GM19463 (cell line): ENCODE measurements at regions not wholly inside any gene's neighbourhood (a gene's known extent, or its start where the extent isn't known, plus 50 kb on each side); places are given as distances from the start of the nearest gene placed in this dataset.
"Not testable (repeated sequence)": the region's sequence is repeated elsewhere in the genome, so short reads cannot be mapped to it uniquely, and the experiment has no call there.

ENCODE experiments used
- ATAC-seq: cut with Tn5 transposase; IDR thresholded peaks from one replicate; pipeline ENCODE4 v1.9.1; 2021; ENCODE audit warnings: mild to moderate bottlenecking, moderate library complexity; ENCODE audit not compliant: unreplicated experiment

DNA sequence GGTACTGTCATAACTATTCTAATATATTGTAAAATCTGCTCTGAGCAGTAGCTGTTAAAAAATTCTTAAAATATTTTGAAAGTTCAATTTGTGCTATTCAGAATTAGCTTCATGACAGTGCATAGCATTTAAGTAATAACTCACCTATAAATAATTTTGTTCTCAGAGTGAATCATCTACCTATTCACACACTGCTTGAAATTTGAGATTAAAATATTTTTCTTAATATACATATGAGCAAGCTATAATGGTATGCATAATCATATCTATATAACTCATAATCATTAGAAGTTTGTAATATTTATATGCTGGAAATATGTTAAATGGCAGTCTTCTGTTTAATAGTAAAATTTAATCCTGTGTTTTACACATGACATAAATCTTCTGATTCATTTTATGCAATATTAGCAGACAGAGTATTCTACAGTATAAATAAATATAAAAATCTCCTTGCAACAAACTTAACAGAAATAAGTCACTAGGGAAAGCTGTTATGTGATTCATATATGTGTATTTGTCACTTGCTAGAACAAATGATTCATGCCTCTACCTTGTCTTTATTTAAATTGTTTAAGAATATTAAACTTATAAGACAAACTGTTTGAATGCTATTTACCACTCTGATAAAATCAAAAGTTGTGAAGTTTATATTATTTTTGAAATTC, 710.8 kb downstream of the PLOD2 start:
- no peak for ATAC-seq

GRCh38 chr3:145457825-145458552, 703.0 kb downstream of the PLOD2 start:
- no peak for ATAC-seq

GRCh38 chr3:145459681-145460080, 701.3 kb downstream of the PLOD2 start:
- not testable (repeated sequence) for ATAC-seq

GRCh38 chr3:145471976-145472375, 689.0 kb downstream of the PLOD2 start:
- ATAC-seq = no peak

DNA sequence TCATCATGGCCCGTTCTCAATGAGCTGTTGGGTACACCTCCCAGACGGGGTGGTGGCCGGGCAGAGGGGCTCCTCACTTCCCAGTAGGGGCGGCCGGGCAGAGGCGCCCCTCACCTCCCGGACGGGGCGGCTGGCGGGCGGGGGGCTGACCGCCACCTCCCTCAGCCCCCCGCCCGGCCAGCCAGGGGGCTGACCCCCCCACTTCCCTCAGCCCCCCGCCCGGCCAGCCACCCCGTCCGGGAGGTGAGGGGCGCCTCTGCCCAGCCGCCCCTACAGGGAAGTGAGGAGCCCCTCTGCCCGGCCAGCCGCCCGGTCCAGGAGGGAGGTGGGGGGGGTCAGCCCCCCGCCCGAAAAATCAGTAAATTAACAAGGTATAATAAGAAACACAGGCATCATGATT, 678.2 kb downstream of the PLOD2 start:
- ATAC-seq = not testable (repeated sequence)

GRCh38 chr3:145483992-145484391, 677.0 kb downstream of the PLOD2 start:
- ATAC-seq = no peak

DNA sequence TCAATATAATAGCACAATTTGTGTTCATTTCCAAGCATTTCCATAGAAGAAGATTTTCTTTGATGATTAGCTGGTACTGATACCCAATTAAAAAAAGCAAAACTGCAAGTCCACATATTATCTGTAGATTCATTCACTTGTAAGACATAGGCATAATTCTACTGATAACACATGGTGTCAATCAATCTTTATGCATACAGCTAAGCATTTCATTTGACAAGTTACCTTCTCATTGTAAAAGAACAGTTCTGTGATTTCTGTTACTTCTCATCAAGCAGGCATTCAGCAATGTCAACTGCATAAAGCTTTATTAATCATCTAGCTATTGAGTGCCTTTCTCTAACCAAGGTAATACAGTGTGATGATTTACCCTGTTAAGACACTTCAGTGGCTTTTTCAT, 672.0 kb downstream of the PLOD2 start:
- ATAC-seq = no peak

GRCh38 chr3:145490088-145491048, 670.6 kb downstream of the PLOD2 start:
- no peak for ATAC-seq

- ATAC-seq = no peak
These were observed 668.5 kb downstream of the PLOD2 start for GRCh38 chr3:145492456-145492855.

GRCh38 chr3:145517416-145517815, 643.6 kb downstream of the PLOD2 start:
- ATAC-seq = not testable (repeated sequence)

DNA sequence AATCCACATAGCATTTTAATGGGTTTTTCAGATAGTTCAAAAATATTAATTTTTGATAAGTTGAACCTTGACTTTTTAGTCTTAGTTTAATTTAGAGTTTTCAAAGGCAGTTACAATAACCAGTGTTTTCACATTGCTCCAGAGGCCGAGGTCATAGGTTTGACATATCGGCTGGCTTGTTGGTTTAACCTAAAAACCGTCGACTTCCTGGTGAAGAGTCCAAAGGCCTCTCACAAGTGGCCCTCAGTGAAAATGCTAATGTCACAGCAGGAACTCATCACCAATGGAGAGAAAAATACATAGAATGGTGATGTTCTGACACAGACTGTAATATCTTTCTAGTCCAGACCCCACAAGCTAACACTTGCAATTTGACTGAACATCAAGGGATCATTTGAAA, 642.3 kb downstream of the PLOD2 start:
- ATAC-seq = no peak

DNA sequence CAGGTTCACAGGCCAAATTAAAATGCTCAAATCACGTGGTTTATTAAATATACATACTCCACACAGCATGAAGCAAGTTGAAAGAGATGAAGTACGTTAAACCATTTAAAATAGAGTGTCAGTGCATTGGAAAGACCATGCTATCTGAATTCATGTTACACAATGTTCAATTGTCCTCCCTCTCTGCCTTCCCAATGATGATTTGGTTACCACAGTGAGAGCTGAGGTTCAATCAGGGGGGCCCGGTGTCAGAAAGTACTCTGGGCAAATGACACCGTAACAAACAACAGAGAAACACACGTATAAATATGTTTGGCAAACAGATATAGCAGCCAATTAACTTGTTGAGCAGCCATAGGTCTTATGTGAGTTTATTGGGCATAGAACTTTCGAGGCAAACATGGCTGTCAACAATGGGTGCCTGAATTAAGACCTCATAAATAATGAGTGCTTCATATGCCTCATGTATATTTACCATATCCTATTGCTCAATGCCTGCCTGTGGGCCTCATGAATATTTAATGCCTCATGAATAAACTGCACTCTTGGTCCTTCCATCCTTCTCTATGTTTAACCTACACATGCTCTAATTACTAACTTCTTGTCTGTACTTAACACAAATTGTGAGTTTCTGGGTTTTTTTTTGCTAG, 641.5 kb downstream of the PLOD2 start:
- ATAC-seq = no peak

GRCh38 chr3:145522179-145522578, 638.8 kb downstream of the PLOD2 start:
- ATAC-seq = no peak

DNA sequence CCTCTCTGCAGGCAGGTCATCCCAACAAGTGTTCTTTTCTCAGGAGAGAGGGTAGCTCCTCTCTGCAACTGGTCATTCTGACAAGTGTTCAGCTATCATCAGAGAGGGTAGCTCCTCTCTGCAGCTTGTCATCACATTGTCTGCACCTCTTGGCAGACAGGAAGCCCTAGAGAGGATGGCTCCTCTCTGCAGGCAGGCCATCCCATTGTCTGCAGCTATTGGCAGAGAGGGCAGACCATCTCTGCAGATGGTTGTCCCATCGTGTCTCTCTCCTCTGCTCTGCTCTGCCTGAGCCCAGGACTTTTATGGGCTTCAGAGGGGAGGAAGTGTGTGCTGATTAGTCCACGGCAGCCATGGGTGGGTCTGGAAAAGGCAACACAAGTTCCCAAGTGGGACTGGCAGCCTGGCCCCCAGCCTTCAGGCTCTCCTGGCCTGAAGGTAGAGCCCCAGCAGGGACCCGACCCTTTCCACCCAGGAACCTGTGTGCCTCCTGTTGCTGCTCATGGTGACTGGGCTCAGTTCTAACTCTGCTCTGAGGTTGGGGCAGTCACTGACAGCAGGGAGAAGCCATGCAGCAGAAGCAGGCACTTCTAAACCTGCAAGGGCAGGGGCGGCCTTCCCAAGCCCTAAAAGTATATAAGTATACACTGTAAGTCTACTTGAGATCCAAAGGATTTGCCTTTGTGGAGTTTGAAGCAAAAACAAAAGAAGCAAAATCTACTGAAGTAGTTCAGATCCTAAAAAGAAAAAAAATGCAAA, 637.9 kb downstream of the PLOD2 start:
- ATAC-seq = no peak

DNA sequence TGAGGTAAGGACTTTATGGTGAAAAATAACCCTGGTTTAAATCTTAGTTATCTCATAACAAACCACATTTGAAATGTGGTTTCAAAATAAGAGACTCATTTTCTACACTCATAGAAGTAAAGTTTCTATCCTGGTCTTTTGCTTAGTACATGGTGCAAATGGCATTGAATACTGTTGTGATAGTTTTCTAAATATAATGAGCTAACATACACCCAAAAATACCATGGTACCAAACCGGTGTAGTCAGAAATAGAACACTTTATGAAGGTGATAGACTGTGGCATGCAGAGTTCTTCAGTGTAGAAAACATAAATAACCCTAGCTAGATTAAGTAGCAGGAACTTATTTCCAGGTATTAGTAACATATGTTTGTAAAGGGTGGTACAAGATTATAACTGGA, 629.4 kb downstream of the PLOD2 start:
- no peak for ATAC-seq

DNA sequence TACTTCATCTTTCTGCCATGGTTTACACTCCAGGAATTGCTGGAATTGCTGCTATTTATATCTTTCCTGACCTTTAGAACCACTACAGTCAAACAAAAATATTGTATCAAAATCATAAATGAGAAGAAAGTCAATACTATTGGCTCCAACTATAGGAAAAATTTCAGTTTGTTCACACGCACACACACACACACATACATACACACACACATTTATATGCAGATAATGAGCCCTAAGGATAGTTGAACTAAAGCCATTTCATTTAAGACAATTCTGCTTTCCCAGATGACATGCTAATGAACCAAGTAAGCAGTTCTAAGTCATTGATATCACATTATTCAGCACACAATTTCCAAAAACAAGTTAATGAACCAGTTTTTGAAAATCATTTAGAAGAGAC, 627.3 kb downstream of the PLOD2 start:
- ATAC-seq = no peak

DNA sequence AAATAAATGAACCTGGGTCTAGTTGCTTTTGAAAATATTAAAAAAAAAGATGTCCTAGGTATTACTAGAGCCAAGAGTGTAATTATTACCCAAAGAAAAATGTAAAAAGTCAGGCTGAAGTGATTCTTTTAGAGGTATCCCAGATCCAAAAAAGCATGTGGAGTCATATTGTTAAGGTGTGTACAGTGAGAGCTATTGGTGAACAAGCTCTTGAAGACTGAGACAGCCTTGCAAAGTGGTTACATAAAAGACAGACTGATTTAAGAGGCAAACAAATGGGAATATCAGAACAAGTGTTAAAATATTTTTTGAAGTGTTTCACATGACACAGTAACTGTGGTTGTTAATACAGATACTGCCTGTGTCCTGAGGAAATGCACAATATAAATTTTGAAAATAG, 624.5 kb downstream of the PLOD2 start:
- ATAC-seq = no peak

GRCh38 chr3:145550522-145550921, 610.5 kb downstream of the PLOD2 start:
- no peak for ATAC-seq

DNA sequence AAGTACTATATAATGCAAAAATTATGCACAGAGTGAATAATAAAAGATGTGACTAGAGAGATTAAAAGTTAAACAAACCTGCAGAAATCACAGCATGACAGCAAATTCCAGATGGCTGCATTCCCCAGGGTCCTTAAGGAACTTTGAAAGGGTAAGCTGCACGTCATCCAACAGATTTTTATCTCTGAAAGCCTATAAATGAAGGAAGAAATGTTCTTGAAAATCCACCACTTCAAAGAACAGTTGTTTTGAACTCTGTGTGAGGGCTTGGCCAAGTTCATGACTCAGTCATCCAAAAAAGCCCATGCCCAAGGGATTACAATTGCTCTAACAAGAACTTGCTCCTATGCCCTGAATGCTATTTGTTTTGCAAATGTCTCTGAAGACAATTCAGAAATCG, 603.6 kb downstream of the PLOD2 start:
- no peak for ATAC-seq

- no peak for ATAC-seq
These were observed 582.5 kb downstream of the PLOD2 start for GRCh38 chr3:145578471-145578870.
